Lung (tissue), 11 donors: ENCODE measurements at regions not wholly inside any gene's neighbourhood (a gene's known extent, or its start where the extent isn't known, plus 50 kb on each side); places are given as distances from the start of the nearest gene placed in this dataset.

Experiments
- ATAC-seq: fragments of 200-7000 bp; cut with Tn5 transposase; one replicate; pipeline ENCODE4 v1.9.1; 2020; ENCODE audit warnings: moderate number of reproducible peaks; ENCODE audit not compliant: insufficient read depth, low FRiP score
- DNase-seq, 3 donors: peaks; one replicate each; pipeline ENCODE4 v3.0.0-alpha.2; 2013 to 2017
- H3K27ac ChIP-seq, 2 donors: one replicate each; pipeline ENCODE4 v1.5.1; 2013; ENCODE audit warnings: mild to moderate bottlenecking in 2 of 2, moderate library complexity in 2 of 2, control low read depth in 1 of 2, inconsistent platforms in 1 of 2, low read depth in 1 of 2, low read length in 1 of 2
- H3K27me3 ChIP-seq, 3 donors: one replicate each; pipeline ENCODE4 v1.5.1; 2013; ENCODE audit warnings: low read length in 2 of 3; ENCODE audit not compliant: control insufficient read depth in 3 of 3, insufficient read depth in 3 of 3
- H3K36me3 ChIP-seq, 4 donors: one replicate each; pipeline ENCODE4 v1.5.1; 2013; ENCODE audit warnings: low read length in 4 of 4, mild to moderate bottlenecking in 1 of 4, moderate library complexity in 1 of 4; ENCODE audit not compliant: control insufficient read depth in 4 of 4, insufficient read depth in 4 of 4
- H3K4me1 ChIP-seq, 5 donors: one replicate each; pipeline ENCODE4 v1.5.1; 2013; ENCODE audit warnings: low read length in 5 of 5, mild to moderate bottlenecking in 2 of 5, moderate library complexity in 1 of 5; ENCODE audit not compliant: control insufficient read depth in 5 of 5, insufficient read depth in 5 of 5
- H3K4me3 ChIP-seq: one replicate; pipeline ENCODE4 v1.5.1; 2013; ENCODE audit warnings: mild to moderate bottlenecking, control low read depth, moderate library complexity
- H3K9ac ChIP-seq, 2 donors: one replicate each; pipeline ENCODE4 v1.5.1; 2013; ENCODE audit warnings: low read length in 2 of 2, control low read depth in 1 of 2; ENCODE audit not compliant: insufficient read depth in 1 of 2
- H3K9me3 ChIP-seq, 4 donors: one replicate each; pipeline ENCODE4 v1.5.1; 2013; ENCODE audit warnings: low read length in 3 of 4, mild to moderate bottlenecking in 1 of 4, moderate library complexity in 1 of 4; ENCODE audit not compliant: control insufficient read depth in 4 of 4, insufficient read depth in 3 of 4
- WGBS, 2 donors: extraction: QIAGEN DNeasy Blood & Tissue Kit; methylation state at CpG; one replicate each; pipeline ENCODE4 v1.1.7; 2013; 5-methylcytosine and 5-hydroxymethylcytosine counted together
- TF ChIP-seq, protein P1 (sequence below): IDR thresholded peaks from 2 replicates; pipeline ENCODE4 v1.5.1; 2012; ENCODE audit warnings: mild to moderate bottlenecking; ENCODE audit errors: control extremely low read depth, extremely low read depth
- donor health status: control.
- donor health status: control.
- donor health status: Bipolar disorder and iron deficiency.
- donor health status: healthy.
- donor health status: DM: yes; HTN: yes; CAD: no.

DNA sequence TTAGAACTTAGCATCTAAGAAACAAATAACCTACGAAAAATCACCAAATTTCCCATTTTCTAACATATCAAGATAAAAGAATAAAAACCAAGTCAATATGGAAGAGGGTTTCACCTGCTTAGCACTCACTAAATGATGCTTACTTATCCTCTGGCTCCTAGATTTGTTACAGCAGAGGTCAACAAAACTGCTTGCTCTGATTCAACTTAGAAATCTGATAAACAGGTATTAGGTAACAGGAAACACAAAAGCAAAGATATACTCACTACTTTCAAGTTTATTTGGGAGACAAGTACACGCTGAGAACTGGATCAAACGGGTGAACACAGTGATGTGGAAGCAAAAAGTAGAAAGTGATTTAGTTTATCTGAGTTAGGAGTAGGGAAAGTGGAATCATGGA, 235.7 kb upstream of the TARS1 start:
- no peak overlapping the region for H3K4me3 ChIP-seq
- DNase-seq (no peak), ATAC-seq (no peak)
- 82 to 87% methylated on average over 3 of the region's 3 CpGs for WGBS, 2 donors
- TF ChIP-seq, protein P1, sequence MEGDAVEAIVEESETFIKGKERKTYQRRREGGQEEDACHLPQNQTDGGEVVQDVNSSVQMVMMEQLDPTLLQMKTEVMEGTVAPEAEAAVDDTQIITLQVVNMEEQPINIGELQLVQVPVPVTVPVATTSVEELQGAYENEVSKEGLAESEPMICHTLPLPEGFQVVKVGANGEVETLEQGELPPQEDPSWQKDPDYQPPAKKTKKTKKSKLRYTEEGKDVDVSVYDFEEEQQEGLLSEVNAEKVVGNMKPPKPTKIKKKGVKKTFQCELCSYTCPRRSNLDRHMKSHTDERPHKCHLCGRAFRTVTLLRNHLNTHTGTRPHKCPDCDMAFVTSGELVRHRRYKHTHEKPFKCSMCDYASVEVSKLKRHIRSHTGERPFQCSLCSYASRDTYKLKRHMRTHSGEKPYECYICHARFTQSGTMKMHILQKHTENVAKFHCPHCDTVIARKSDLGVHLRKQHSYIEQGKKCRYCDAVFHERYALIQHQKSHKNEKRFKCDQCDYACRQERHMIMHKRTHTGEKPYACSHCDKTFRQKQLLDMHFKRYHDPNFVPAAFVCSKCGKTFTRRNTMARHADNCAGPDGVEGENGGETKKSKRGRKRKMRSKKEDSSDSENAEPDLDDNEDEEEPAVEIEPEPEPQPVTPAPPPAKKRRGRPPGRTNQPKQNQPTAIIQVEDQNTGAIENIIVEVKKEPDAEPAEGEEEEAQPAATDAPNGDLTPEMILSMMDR = no peak
- no peaks in the 10 kb centered on the region for H3K27me3 ChIP-seq
- H3K27ac ChIP-seq = no peak overlapping the region
- peaks cover 0 to 2% (median 0%) of the 10 kb centered on the region in 4 donors for H3K9me3 ChIP-seq
- no peak overlapping the region for H3K9ac ChIP-seq
- H3K36me3 ChIP-seq = no peaks in the 10 kb centered on the region
- H3K4me1 ChIP-seq = peaks cover 0 to 7% (median 2%) of the 10 kb centered on the region in 5 donors

DNA sequence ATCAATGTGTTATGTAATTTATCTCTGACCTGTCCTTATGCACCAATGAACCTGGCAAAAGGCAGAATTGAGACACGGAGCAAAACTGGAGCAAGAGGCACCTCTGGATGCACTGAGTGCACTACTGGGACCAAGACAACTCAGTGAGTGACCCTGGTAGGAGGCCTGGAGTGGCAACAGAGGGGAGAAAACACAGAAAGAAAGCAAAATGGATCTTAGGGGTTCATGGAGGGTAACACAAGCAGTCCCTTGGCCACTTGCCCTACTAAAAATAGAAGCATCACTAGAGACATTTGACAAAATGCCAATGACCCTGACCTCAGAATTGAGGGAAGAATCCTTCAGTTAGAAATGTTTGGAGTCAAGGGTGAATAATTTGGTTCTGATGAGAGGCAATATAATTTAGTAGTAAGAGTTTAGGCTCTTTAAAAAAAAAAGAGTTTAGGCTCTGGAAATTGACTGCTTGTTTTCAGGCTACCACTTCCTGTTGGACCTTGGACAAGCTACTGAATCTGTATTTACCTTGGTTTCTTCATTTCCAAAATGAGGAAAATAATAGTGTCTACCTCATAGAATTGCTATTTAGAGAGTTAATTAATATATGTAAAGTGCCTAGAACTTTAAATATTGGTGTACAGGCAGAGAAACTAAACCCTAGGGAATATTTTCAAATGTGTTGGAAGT, 234.9 kb upstream of the TARS1 start:
- Histone ChIP-seq H3K9ac (no peak overlapping the region), H3K36me3 (no peaks in the 10 kb centered on the region), H3K27ac (peak overlapping the region in 1 of 2 donors; percentile 2), H3K27me3 (no peaks in the 10 kb centered on the region), H3K9me3 (peaks cover 0 to 2% (median 0%) of the 10 kb centered on the region in 4 donors), H3K4me3 (no peak overlapping the region), H3K4me1 (peaks cover 0 to 7% (median 2%) of the 10 kb centered on the region in 5 donors)
- 75 to 83% methylated on average over 1 of the region's 1 CpG for WGBS, 2 donors
- DNase-seq = peak; percentile 12 to 64 (median 58)
- TF ChIP-seq, protein P1 = no peak
- no peak for ATAC-seq

DNA sequence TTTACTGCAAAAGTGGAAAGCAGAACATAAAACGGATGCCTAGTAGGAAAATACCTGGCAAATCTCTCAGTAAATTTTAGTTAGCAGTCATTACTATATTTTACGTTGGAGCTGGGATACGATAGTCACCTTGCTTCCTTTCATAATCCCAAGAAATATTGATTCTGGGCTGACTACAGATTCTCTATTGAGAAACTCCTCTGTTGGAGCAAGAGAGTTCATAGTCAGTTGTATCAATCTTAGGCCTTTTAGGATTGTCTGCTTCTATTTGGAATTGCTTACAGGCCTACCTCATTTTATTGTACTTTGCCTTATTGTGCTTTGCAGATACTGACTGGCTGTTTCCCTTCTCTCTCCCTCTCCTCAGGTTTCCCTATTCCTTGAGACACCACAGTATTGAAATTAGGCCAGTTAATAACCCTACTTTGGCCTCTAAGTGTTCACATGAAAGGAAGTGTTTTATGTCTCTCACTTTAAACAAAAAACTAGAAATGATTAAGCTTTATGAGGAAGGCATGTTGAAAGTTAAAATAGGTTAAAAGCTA, 233.7 kb upstream of the TARS1 start:
- DNase-seq (no peak), ATAC-seq (no peak)
- H3K9ac ChIP-seq = no peak overlapping the region
- H3K4me3 ChIP-seq = no peak overlapping the region
- H3K36me3 ChIP-seq = no peaks in the 10 kb centered on the region
- TF ChIP-seq, protein P1 = no peak
- no peak overlapping the region for H3K27ac ChIP-seq
- WGBS, 2 donors = 89% methylated on average over 3 of the region's 3 CpGs
- peaks cover 0 to 2% (median 0%) of the 10 kb centered on the region in 4 donors for H3K9me3 ChIP-seq
- no peaks in the 10 kb centered on the region for H3K27me3 ChIP-seq
- peaks cover 0 to 7% (median 2%) of the 10 kb centered on the region in 5 donors for H3K4me1 ChIP-seq
